Panc1 (cell line): ENCODE measurements at regions not wholly inside any gene's neighbourhood (a gene's known extent, or its start where the extent isn't known, plus 50 kb on each side); places are given as distances from the start of the nearest gene placed in this dataset.

Source experiments
- ATAC-seq: fragments of 200-7000 bp; cut with Tn5 transposase; 2 replicates; pipeline ENCODE4 v1.9.1; 2020; ENCODE audit warnings: mild to moderate bottlenecking, moderate library complexity
- BruUV-seq: library from RNA; stranded (reverse); fragments of 400-500 nt; replicated peaks from 2 replicates; lab custom pipeline; 2021; lab: Mats Ljungman, UMichigan
- CTCF ChIA-PET: fragments of 300-600 bp; sonication (Branson Sonifier 250); formaldehyde crosslinking; loops from one replicate; lab custom pipeline; 2022; ENCODE audit warnings: antibody characterized with exemption; lab: Charles Lee
- POLR2A ChIA-PET: fragments of 300-600 bp; sonication (Branson Sonifier 250); formaldehyde crosslinking; loops from one replicate; lab custom pipeline; 2022; ENCODE audit warnings: antibody characterized with exemption; lab: Charles Lee
- DNase-seq: peaks from one replicate; pipeline ENCODE4 v3.0.0-alpha.2; 2010; ENCODE audit warnings: low read depth, low spot score
- H3K27ac ChIP-seq: 2 replicates; pipeline ENCODE4 v1.5.1; 2011; ENCODE audit warnings: mild to moderate bottlenecking, low read length, inconsistent platforms
- H3K27me3 ChIP-seq: fragments of 200-500 bp; sonication (Bioruptor generic); 2 replicates; pipeline ENCODE4 v1.6.0; 2014; ENCODE audit warnings: low read length, inconsistent platforms; ENCODE audit not compliant: control insufficient read depth, insufficient read depth
- H3K36me3 ChIP-seq: fragments of 200-500 bp; sonication (Bioruptor generic); 2 replicates; pipeline ENCODE4 v1.5.1; 2014; ENCODE audit warnings: inconsistent platforms, mild to moderate bottlenecking, low read length, moderate library complexity; ENCODE audit not compliant: control insufficient read depth, insufficient read depth
- H3K4me1 ChIP-seq: 2 replicates; pipeline ENCODE4 v1.5.1; 2011; ENCODE audit warnings: inconsistent platforms, mild to moderate bottlenecking, low read length, moderate library complexity; ENCODE audit not compliant: control insufficient read depth, insufficient read depth
- H3K4me3 ChIP-seq, 2 experiments: 2 replicates each; pipeline ENCODE4 v1.5.1; 2011 to 2012; ENCODE audit warnings: low read depth in 2 of 2, low read length in 2 of 2, mild to moderate bottlenecking in 2 of 2, inconsistent platforms in 1 of 2, moderate library complexity in 1 of 2
- H3K9me3 ChIP-seq: fragments of 200-500 bp; sonication (Bioruptor generic); 2 replicates; pipeline ENCODE4 v1.5.1; 2014; ENCODE audit warnings: low read depth, mild to moderate bottlenecking, inconsistent platforms, low read length, moderate library complexity; ENCODE audit not compliant: control insufficient read depth, insufficient read depth
- POLR2AphosphoS5 ChIP-seq: IDR thresholded peaks from 2 replicates; pipeline ENCODE4 v1.6.1; 2012; ENCODE audit warnings: mild to moderate bottlenecking, low read depth, low read length, moderate library complexity
- SIN3A ChIP-seq: IDR thresholded peaks from 2 replicates; pipeline ENCODE4 v1.6.1; 2012; ENCODE audit warnings: low read depth, mild to moderate bottlenecking, low read length, moderate library complexity, borderline replicate concordance; ENCODE audit not compliant: insufficient read depth
- TCF7L2 ChIP-seq: IDR thresholded peaks from 2 replicates; pipeline ENCODE4 v1.6.1; 2011; ENCODE audit warnings: mild to moderate bottlenecking, low read depth, low read length, inconsistent platforms
- in situ Hi-C: cut with HindIII; loops from 2 replicates; pipeline ENCODE4 v1.10.0; 2016; ENCODE audit warnings: low sequenced_read_pairs, low pct_unique_long_range_greater_than_20kb
- intact Hi-C: fragments of 100-400 bp; cut with micrococcal nuclease; formaldehyde crosslinking; loops from one replicate; pipeline ENCODE4 v1.10.0; 2022; ENCODE audit not compliant: unreplicated experiment
- TF ChIP-seq, protein P1 (sequence below), 2 experiments: IDR thresholded peaks; 2 replicates each; pipeline ENCODE4 v1.6.1; 2011 to 2012; ENCODE audit warnings: low read depth in 2 of 2, control low read depth in 1 of 2, low read length in 1 of 2, mild to moderate bottlenecking in 1 of 2, moderate library complexity in 1 of 2; ENCODE audit not compliant: insufficient read depth in 1 of 2
- TF ChIP-seq, protein P2 (sequence below): fragments of 450-650 bp; IDR thresholded peaks from 2 replicates; pipeline ENCODE4 v1.5.1; 2017; ENCODE audit warnings: mild to moderate bottlenecking

DNA sequence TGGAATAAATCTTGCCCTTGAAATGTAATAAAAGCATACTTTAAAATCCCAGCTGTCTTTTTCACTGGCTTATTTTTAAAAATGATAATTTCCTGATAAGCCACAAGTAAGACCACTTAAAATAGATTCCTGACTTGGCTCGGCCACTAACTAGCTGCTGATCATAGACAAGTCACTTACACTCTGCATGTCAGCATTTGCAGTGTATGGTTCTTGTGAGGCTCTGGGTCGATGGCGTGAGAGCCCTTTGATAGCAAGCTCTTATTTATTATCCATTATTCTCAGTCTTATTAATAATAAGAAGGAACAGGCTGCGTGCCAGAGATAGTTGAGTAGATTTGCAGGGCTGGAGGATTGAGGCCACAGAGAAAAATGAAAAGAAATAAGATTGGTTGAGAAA is 110.7 kb upstream of the IL12B start:
- Histone ChIP-seq H3K4me1 (no peaks in the 10 kb centered on the region; the same call in 1 of the 2 replicates), H3K9me3 (no peaks in the 10 kb centered on the region), H3K36me3 (no peaks in the 10 kb centered on the region), H3K27ac (no peak overlapping the region), H3K4me3 (no peak overlapping the region), H3K27me3 (peaks cover 3% of the 10 kb centered on the region; the same call in 1 of the 2 replicates)
- intact Hi-C loops = no loop called here
- POLR2A ChIA-PET = no interaction called here
- in situ Hi-C loops = no loop called here
- BruUV-seq = no TSS peak
- CTCF ChIA-PET = interaction anchor here (0.7 kb wide), 1 partner anchor 447 kb away, joined by 5 read pairs; no protein-coding TSS in a partner anchor
- DNase-seq (no peak), ATAC-seq (no peak)
- TF ChIP-seq SIN3A = no peak
- no peak for TF ChIP-seq TCF7L2
- TF ChIP-seq, protein P1, sequence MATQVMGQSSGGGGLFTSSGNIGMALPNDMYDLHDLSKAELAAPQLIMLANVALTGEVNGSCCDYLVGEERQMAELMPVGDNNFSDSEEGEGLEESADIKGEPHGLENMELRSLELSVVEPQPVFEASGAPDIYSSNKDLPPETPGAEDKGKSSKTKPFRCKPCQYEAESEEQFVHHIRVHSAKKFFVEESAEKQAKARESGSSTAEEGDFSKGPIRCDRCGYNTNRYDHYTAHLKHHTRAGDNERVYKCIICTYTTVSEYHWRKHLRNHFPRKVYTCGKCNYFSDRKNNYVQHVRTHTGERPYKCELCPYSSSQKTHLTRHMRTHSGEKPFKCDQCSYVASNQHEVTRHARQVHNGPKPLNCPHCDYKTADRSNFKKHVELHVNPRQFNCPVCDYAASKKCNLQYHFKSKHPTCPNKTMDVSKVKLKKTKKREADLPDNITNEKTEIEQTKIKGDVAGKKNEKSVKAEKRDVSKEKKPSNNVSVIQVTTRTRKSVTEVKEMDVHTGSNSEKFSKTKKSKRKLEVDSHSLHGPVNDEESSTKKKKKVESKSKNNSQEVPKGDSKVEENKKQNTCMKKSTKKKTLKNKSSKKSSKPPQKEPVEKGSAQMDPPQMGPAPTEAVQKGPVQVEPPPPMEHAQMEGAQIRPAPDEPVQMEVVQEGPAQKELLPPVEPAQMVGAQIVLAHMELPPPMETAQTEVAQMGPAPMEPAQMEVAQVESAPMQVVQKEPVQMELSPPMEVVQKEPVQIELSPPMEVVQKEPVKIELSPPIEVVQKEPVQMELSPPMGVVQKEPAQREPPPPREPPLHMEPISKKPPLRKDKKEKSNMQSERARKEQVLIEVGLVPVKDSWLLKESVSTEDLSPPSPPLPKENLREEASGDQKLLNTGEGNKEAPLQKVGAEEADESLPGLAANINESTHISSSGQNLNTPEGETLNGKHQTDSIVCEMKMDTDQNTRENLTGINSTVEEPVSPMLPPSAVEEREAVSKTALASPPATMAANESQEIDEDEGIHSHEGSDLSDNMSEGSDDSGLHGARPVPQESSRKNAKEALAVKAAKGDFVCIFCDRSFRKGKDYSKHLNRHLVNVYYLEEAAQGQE (IDR thresholded peaks at IDR 0.05; ENCODE audit: insufficient read depth in 1 of 2, low read depth in 2 of 2, low read length in 1 of 2) = no peak
- TF ChIP-seq, protein P2, sequence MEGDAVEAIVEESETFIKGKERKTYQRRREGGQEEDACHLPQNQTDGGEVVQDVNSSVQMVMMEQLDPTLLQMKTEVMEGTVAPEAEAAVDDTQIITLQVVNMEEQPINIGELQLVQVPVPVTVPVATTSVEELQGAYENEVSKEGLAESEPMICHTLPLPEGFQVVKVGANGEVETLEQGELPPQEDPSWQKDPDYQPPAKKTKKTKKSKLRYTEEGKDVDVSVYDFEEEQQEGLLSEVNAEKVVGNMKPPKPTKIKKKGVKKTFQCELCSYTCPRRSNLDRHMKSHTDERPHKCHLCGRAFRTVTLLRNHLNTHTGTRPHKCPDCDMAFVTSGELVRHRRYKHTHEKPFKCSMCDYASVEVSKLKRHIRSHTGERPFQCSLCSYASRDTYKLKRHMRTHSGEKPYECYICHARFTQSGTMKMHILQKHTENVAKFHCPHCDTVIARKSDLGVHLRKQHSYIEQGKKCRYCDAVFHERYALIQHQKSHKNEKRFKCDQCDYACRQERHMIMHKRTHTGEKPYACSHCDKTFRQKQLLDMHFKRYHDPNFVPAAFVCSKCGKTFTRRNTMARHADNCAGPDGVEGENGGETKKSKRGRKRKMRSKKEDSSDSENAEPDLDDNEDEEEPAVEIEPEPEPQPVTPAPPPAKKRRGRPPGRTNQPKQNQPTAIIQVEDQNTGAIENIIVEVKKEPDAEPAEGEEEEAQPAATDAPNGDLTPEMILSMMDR = no peak
- TF ChIP-seq POLR2AphosphoS5 = no peak

DNA sequence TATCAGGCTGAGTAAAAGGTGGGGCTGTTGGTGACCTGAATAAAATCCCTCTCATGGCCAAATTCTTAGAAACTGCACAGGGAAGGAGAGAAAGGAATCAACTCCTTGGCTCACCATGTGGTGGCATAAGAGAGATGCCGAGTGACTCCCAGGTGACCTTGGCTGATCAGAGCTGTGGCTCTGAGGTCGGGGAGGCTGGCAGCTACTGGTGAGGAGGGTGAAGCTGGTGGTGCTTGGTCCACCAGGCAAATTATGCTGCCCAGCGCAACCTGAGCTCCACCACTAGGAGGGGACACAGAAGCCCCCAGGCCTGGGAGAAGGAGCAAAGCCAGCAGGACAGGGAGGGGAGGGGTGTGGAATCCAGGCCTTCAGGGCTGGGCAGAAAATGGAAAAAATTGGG is 111.2 kb upstream of the IL12B start:
- in situ Hi-C loops = no loop called here
- TF ChIP-seq, protein P2 = peak; percentile 51
- TF ChIP-seq, protein P1 (IDR thresholded peaks at IDR 0.05; ENCODE audit: insufficient read depth in 1 of 2, low read depth in 2 of 2, low read length in 1 of 2) = no peak

More for the DNA sequence above, 111.2 kb upstream of the IL12B start:
- H3K4me3 ChIP-seq = no peak overlapping the region
- BruUV-seq = no TSS peak
- POLR2A ChIA-PET = no interaction called here
- H3K27ac ChIP-seq = no peak overlapping the region
- intact Hi-C loops = no loop called here
- no peaks in the 10 kb centered on the region for H3K36me3 ChIP-seq
- H3K9me3 ChIP-seq = no peaks in the 10 kb centered on the region
- ATAC-seq = peak; percentile 64; the same call in 1 of the 2 replicates
- CTCF ChIA-PET = interaction anchor here (0.7 kb wide), 2 partner anchors 446 to 757 kb away, joined by 3 to 5 read pairs; no protein-coding TSS in a partner anchor
- H3K4me1 ChIP-seq = no peaks in the 10 kb centered on the region; the same call in 1 of the 2 replicates
- H3K27me3 ChIP-seq = peaks cover 3% of the 10 kb centered on the region; the same call in 1 of the 2 replicates
- DNase-seq = no peak
